ENCODE measurements at regions not wholly inside any gene's neighbourhood (a gene's known extent, or its start where the extent isn't known, plus 50 kb on each side); places are given as distances from the start of the nearest gene placed in this dataset.

DNA sequence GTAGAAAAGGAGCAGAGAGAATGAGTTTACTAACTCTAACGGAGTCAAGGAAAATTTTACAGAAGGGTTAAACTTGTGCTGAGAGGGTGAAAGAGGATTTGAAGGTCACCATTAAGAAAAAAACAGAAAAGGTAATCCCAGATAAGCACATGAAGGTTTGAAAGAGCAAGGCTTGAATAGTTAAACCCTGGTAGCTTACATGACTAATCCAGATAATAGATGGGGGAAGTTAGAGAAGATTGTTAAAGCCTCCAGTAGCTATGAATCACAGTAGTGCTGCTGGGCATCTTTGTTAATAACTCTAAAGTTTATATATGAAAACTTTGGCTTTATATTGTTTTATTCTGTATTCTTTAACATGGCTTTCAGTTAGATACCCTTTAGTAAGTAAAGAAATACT, 354.5 kb upstream of the FTMT start:
- intact Hi-C loops (cut with DNase I): no loop called here

DNA sequence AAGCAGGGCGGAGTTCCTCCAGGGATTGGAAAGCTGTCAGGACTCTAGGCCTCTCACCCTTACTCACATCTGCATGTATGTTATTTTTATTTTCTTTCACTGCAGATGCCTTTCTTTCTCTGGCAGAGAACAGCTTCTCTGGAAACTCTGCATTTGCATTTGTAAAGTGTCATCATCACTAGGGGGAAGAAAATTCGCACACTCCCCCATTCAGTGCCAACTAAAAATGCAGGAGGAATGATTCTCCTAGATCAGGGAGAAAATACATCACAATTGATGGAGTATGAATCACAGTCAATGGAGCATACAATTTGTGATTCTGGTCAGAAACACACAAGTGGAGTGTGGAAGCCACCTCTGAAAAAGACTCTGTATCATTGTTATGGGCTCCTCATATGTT, 351.4 kb upstream of the FTMT start:
- H3K9me3 ChIP-seq: no peaks in the 10 kb centered on the region
- H3K4me1 ChIP-seq: no peaks in the 10 kb centered on the region
- 72 to 79% (median 74%) methylated on average over 2 of the region's 2 CpGs for WGBS, 3 donors
- TF ChIP-seq, protein P1, sequence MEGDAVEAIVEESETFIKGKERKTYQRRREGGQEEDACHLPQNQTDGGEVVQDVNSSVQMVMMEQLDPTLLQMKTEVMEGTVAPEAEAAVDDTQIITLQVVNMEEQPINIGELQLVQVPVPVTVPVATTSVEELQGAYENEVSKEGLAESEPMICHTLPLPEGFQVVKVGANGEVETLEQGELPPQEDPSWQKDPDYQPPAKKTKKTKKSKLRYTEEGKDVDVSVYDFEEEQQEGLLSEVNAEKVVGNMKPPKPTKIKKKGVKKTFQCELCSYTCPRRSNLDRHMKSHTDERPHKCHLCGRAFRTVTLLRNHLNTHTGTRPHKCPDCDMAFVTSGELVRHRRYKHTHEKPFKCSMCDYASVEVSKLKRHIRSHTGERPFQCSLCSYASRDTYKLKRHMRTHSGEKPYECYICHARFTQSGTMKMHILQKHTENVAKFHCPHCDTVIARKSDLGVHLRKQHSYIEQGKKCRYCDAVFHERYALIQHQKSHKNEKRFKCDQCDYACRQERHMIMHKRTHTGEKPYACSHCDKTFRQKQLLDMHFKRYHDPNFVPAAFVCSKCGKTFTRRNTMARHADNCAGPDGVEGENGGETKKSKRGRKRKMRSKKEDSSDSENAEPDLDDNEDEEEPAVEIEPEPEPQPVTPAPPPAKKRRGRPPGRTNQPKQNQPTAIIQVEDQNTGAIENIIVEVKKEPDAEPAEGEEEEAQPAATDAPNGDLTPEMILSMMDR (IDR thresholded peaks at IDR 0.05): no peak
- DNase-seq (no peak), ATAC-seq (no peak)
- H3K27me3 ChIP-seq (ENCODE audit: insufficient read depth in 3 of 3, low read length in 2 of 3): no peaks in the 10 kb centered on the region
- no peak overlapping the region for H3K27ac ChIP-seq
- no peak overlapping the region for H3K4me3 ChIP-seq
- intact Hi-C loops (cut with DNase I): no loop called here
- H3K36me3 ChIP-seq (ENCODE audit: insufficient read depth in 1 of 2, low read depth in 1 of 2): no peaks in the 10 kb centered on the region

More for the DNA sequence above, 354.5 kb upstream of the FTMT start:
- no peak for ATAC-seq
- no peak for DNase-seq
- WGBS, 3 donors: 40 to 71% (median 52%) methylated on average over 1 of the region's 1 CpG
- Histone ChIP-seq H3K9me3 (peaks cover 4% of the 10 kb centered on the region), H3K36me3 (ENCODE audit: insufficient read depth in 1 of 2, low read depth in 1 of 2) (no peaks in the 10 kb centered on the region), H3K4me3 (no peak overlapping the region), H3K27ac (no peak overlapping the region), H3K4me1 (no peaks in the 10 kb centered on the region), H3K27me3 (ENCODE audit: insufficient read depth in 3 of 3, low read length in 2 of 3) (no peaks in the 10 kb centered on the region)
- TF ChIP-seq, protein P1 (IDR thresholded peaks at IDR 0.05): no peak

DNA sequence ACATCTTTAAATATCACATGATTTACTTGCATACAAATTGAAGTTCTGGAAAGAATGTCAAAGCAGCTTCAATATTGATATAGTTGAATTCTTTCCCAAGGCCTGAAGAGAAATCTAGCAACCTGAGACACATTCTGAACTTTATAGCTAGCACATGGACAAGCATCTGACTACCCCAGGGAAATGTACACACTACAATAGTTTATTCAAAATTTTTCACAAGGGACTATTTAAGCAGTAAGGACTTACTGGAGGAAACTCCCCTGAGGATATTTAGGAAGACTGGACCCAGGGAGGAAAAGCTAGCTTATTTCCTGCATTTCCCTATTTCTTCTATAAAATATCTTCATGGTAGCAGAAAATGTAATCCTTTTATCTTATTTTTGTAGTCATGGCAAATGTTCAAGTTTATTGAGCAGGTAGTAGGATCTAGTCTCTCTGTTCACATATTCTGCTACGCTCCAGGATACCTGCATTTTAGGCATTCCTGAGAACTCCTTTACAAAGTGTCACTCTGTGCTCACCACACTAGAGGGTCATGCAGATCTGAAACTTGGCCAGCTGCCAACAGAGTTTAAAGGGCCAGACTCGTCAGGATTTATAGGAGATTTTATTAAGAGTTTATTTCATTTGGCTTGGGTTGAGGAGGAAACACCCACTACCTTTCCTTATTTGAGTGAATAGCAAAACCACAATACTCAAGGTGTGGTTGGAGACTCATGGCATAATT, 348.4 kb upstream of the FTMT start:
- intact Hi-C loops (cut with DNase I): no loop called here
- WGBS, 3 donors: 6 to 14% (median 13%) methylated on average over 2 of the region's 2 CpGs
- H3K4me1 ChIP-seq: no peaks in the 10 kb centered on the region
- DNase-seq (no peak), ATAC-seq (peak in 1 of 4 donors; percentile 28)
- no peaks in the 10 kb centered on the region for H3K36me3 ChIP-seq (ENCODE audit: insufficient read depth in 1 of 2, low read depth in 1 of 2)
- TF ChIP-seq, protein P1 (IDR thresholded peaks at IDR 0.05): no peak
- H3K27me3 ChIP-seq (ENCODE audit: insufficient read depth in 3 of 3, low read length in 2 of 3): no peaks in the 10 kb centered on the region
- H3K27ac ChIP-seq: no peak overlapping the region
- H3K4me3 ChIP-seq: no peak overlapping the region
- H3K9me3 ChIP-seq: no peaks in the 10 kb centered on the region

DNA sequence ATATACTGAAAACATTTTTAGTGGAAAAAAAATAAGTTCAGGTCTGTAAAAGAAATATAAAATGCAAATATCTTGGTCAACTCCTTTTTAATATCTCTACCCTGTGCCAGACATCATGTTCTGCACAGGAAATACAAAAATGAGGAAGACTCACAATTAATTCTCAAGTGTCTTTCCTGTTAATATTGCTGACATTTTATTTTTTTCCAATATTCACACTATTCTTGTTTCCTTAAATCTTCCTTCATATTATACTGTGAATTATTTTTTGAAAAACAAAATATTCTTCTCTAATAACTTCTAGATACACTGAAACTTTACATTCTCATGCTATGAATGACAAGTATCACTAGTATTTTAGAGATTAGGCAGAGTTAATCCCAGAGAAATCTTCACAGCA, 334.7 kb upstream of the FTMT start:
- intact Hi-C loops (cut with DNase I): no loop called here
- Histone ChIP-seq H3K36me3 (ENCODE audit: insufficient read depth in 1 of 2, low read depth in 1 of 2) (no peaks in the 10 kb centered on the region), H3K4me3 (no peak overlapping the region), H3K4me1 (no peaks in the 10 kb centered on the region), H3K9me3 (no peaks in the 10 kb centered on the region), H3K27me3 (ENCODE audit: insufficient read depth in 3 of 3, low read length in 2 of 3) (no peaks in the 10 kb centered on the region), H3K27ac (no peak overlapping the region)
- DNase-seq (no peak), ATAC-seq (no peak)
- TF ChIP-seq, protein P1 (IDR thresholded peaks at IDR 0.05): no peak

DNA sequence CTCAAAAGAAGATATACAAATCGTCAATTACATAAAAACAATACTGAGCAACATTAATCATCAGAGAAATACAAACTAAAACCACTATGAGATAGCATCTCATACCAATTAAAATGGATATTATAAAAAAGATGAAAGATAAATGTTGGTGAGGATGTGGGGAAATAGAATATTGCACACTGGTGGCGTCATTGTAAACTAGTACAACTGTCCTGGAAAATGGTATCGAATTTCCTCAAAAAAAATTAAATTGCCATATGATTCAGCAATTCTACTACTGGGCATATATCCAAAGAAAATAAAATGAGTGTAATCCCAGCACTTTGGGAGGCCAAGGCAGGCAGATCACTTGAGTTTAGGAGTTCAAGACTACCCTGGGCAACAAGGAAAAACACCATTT, 326.0 kb upstream of the FTMT start:
- TF ChIP-seq, protein P1 (IDR thresholded peaks at IDR 0.05): no peak
- Histone ChIP-seq H3K9me3 (peaks cover 4% of the 10 kb centered on the region), H3K27ac (no peak overlapping the region), H3K4me3 (no peak overlapping the region), H3K36me3 (ENCODE audit: insufficient read depth in 1 of 2, low read depth in 1 of 2) (no peaks in the 10 kb centered on the region), H3K4me1 (no peaks in the 10 kb centered on the region), H3K27me3 (ENCODE audit: insufficient read depth in 3 of 3, low read length in 2 of 3) (no peaks in the 10 kb centered on the region)
- no peak for ATAC-seq
- DNase-seq: no peak
- intact Hi-C loops (cut with DNase I): no loop called here
- 83 to 86% (median 84%) methylated on average over 3 of the region's 3 CpGs for WGBS, 3 donors

Measured in psoas muscle (tissue), 7 donors.